ENCODE measurements at regions not wholly inside any gene's neighbourhood (a gene's known extent, or its start where the extent isn't known, plus 50 kb on each side); places are given as distances from the start of the nearest gene placed in this dataset.

DNA sequence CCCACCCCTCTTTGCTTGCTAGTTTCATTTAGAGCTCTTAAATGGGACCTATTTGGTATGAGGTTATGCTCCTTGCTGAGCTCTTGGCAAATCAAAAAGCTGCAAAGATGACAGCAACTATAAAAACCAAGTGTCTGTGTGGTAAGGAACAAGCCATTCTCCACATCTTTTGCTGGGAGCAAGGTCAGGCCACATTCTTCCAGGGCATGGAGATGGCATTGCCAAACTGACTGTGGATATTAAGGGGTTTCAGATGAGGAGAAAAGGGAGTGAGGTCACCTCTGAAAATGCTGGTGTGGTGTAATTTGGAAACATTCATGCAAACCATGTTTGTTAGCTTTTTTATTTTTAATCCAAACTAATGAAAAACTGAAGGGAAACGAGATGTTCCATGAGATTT is 218.8 kb upstream of the IL12B start:
- no peak for TF ChIP-seq POLR2A (IDR thresholded peaks at IDR 0.05)
- TF ChIP-seq, protein P1, sequence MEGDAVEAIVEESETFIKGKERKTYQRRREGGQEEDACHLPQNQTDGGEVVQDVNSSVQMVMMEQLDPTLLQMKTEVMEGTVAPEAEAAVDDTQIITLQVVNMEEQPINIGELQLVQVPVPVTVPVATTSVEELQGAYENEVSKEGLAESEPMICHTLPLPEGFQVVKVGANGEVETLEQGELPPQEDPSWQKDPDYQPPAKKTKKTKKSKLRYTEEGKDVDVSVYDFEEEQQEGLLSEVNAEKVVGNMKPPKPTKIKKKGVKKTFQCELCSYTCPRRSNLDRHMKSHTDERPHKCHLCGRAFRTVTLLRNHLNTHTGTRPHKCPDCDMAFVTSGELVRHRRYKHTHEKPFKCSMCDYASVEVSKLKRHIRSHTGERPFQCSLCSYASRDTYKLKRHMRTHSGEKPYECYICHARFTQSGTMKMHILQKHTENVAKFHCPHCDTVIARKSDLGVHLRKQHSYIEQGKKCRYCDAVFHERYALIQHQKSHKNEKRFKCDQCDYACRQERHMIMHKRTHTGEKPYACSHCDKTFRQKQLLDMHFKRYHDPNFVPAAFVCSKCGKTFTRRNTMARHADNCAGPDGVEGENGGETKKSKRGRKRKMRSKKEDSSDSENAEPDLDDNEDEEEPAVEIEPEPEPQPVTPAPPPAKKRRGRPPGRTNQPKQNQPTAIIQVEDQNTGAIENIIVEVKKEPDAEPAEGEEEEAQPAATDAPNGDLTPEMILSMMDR (IDR thresholded peaks at IDR 0.05): no peak
- no peak for DNase-seq

DNA sequence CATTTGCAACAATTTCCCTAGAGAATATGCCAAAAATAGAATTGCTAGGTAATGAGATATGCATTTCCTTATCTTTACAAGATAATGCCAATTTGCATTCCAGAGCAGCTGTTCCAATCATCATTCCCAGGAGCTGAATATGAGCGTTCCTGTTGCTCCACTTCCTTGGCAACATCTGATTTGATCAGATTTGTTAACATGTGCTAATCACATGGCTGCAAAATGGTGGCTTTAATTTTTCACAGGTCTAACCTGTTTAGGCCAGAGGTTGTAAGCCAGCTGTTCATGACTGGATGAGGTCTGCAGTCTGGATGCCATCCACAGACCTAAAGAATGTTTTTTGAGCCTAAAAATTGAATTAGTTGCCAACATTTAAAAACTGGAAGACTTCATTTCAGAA is 220.7 kb upstream of the IL12B start:
- TF ChIP-seq, protein P1 (IDR thresholded peaks at IDR 0.05): no peak
- TF ChIP-seq POLR2A (IDR thresholded peaks at IDR 0.05): no peak
- no peaks in the 10 kb centered on the region for H3K4me1 ChIP-seq
- no peak overlapping the region for H3K4me3 ChIP-seq
- H3K9me3 ChIP-seq: no peaks in the 10 kb centered on the region
- H3K36me3 ChIP-seq: no peaks in the 10 kb centered on the region
- H3K27me3 ChIP-seq: no peaks in the 10 kb centered on the region
- intact Hi-C loops (cut with DNase I; ENCODE audit: low total_unique reads): no loop called here
- no peak for DNase-seq
- H3K27ac ChIP-seq: no peak overlapping the region

More for the DNA sequence above, 218.8 kb upstream of the IL12B start:
- Histone ChIP-seq H3K4me1 (no peaks in the 10 kb centered on the region), H3K4me3 (no peak overlapping the region), H3K27me3 (no peaks in the 10 kb centered on the region), H3K9me3 (no peaks in the 10 kb centered on the region), H3K27ac (no peak overlapping the region), H3K36me3 (no peaks in the 10 kb centered on the region)
- intact Hi-C loops (cut with DNase I; ENCODE audit: low total_unique reads): no loop called here

DNA sequence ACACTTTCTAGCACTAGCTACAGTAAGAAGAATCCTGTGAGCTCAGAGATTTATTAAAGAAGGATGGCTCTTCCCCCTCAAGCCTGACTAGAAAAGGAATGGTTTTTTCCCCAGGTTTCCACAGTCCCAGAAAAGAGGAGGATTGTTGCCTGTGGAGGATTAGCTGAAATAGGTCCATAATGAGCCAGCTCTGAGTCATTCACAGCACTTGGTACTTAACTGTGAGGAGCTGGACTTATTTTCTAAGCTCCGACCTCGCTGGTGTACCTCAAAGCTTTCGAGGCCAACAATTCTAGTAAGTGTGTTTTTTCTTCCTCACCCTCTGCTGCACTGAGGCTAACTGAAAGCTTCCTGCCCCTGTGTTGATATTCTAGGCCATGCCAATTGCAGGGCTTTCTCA is 222.5 kb upstream of the IL12B start:
- TF ChIP-seq POLR2A (IDR thresholded peaks at IDR 0.05): no peak
- TF ChIP-seq, protein P1 (IDR thresholded peaks at IDR 0.05): no peak
- Histone ChIP-seq H3K27me3 (no peaks in the 10 kb centered on the region), H3K27ac (no peak overlapping the region), H3K36me3 (no peaks in the 10 kb centered on the region), H3K9me3 (no peaks in the 10 kb centered on the region), H3K4me3 (no peak overlapping the region), H3K4me1 (no peaks in the 10 kb centered on the region)
- intact Hi-C loops (cut with DNase I; ENCODE audit: low total_unique reads): no loop called here
- no peak for DNase-seq

DNA sequence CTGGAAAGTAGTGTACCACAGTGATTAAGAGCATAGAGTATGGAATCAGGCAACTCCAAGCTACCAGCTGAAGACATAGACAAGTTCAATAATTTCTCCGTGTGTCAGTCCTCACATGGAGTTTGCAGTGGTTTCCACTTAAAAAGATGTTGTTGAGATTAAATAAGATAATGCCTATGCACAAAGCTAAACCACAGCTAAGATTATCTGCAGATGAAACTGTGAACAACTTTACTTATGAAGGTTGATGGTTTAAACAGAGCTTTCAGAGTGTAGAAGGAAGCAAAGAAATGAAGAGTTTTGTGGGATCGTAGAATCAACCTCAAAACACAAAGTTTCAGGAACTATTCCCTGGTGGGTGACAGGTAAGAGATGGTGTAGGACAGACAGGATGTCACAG is 223.5 kb upstream of the IL12B start:
- intact Hi-C loops (cut with DNase I; ENCODE audit: low total_unique reads): no loop called here
- TF ChIP-seq, protein P1 (IDR thresholded peaks at IDR 0.05): no peak
- TF ChIP-seq POLR2A (IDR thresholded peaks at IDR 0.05): no peak
- no peak overlapping the region for H3K4me3 ChIP-seq
- H3K4me1 ChIP-seq: no peaks in the 10 kb centered on the region
- H3K36me3 ChIP-seq: no peaks in the 10 kb centered on the region
- no peak for DNase-seq
- no peaks in the 10 kb centered on the region for H3K27me3 ChIP-seq
- H3K9me3 ChIP-seq: no peaks in the 10 kb centered on the region
- no peak overlapping the region for H3K27ac ChIP-seq

DNA sequence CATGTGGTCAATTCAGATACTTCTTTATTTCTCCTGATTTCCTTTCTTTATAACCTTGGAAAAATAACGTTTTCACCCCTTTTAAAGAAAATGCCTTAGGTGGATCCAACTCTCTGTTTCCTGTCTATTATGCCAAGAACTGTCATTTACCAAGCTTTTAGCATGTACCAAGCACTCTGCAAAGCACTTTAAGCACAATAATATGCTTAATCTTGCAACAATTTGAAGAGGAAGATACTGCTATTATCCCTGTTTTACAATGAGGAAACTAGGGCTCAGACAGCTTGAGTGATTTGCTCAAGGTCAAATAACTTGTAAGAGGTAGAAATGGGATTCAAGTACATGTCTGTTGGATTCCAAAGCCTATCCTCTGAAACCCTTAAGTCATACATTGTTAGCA is 224.8 kb upstream of the IL12B start:
- no peaks in the 10 kb centered on the region for H3K27me3 ChIP-seq
- intact Hi-C loops (cut with DNase I; ENCODE audit: low total_unique reads): no loop called here
- H3K36me3 ChIP-seq: no peaks in the 10 kb centered on the region
- H3K9me3 ChIP-seq: no peaks in the 10 kb centered on the region
- TF ChIP-seq, protein P1 (IDR thresholded peaks at IDR 0.05): no peak
- no peak for TF ChIP-seq POLR2A (IDR thresholded peaks at IDR 0.05)
- no peaks in the 10 kb centered on the region for H3K4me1 ChIP-seq
- no peak overlapping the region for H3K27ac ChIP-seq
- H3K4me3 ChIP-seq: no peak overlapping the region
- no peak for DNase-seq

Measured in uterus (tissue), 3 donors.